K562 (cell line): ENCODE measurements at regions not wholly inside any gene's neighbourhood (a gene's known extent, or its start where the extent isn't known, plus 50 kb on each side); places are given as distances from the start of the nearest gene placed in this dataset.

Source experiments
- ATAC-seq: fragments of 200-7000 bp; cut with Tn5 transposase; 3 replicates; pipeline ENCODE4 v1.9.1; 2020; ENCODE audit warnings: moderate library complexity
- BruUV-seq: library from RNA; stranded (reverse); fragments of 400-500 nt; replicated peaks from 2 replicates; lab custom pipeline; 2021; lab: Mats Ljungman, UMichigan
- CTCF ChIA-PET: fragments of 300-600 bp; formaldehyde crosslinking; extraction: SDS; loops from one replicate; lab custom pipeline; 2021; ENCODE audit warnings: low intra/inter-chr PET ratio; lab: Yijun Ruan, JAX
- POLR2A ChIA-PET: fragments of 300-600, 350-650 bp; sonication (Branson Sonifier 250); formaldehyde crosslinking; extraction: SDS; loops from one replicate; lab custom pipeline; 2021; ENCODE audit warnings: antibody characterized with exemption, inconsistent platforms; lab: Yijun Ruan, JAX
- DNase-seq, 4 experiments: peaks; one replicate each; pipeline versions ENCODE4 v3.0.0 to v3.0.0-alpha.2; 2011 to 2018; ENCODE audit warnings: low spot score in 3 of 4, mixed read lengths in 3 of 4; ENCODE audit errors: extremely low read depth in 1 of 4
- FAIRE-seq: peaks from 2 replicates; lab custom pipeline; 2011; peaks lifted over from hg19 to GRCh38; lab: Jason Lieb, UNC
- H2AFZ ChIP-seq: 2 replicates; pipeline ENCODE4 v1.6.0; 2011; ENCODE audit warnings: low read depth, low read length, control low read depth, inconsistent platforms
- H3K27ac ChIP-seq: fragments of 200-600 bp; 3 replicates; pipeline ENCODE4 v1.8.0; 2011; ENCODE audit warnings: low read depth, mild to moderate bottlenecking, control low read depth, inconsistent platforms, low read length, moderate library complexity, mixed read lengths; ENCODE audit errors: extremely low read depth
- H3K27me3 ChIP-seq, 2 experiments: fragments of 300-600 bp in 1 of 2; 2 replicates in 1 of 2; 3 replicates in 1 of 2; pipeline versions ENCODE4 v1.6.0 to v1.8.0; 2011; ENCODE audit warnings: inconsistent platforms in 2 of 2, low read length in 2 of 2, mild to moderate bottlenecking in 1 of 2, mixed read lengths in 1 of 2, moderate library complexity in 1 of 2; ENCODE audit not compliant: control insufficient read depth in 2 of 2, insufficient read depth in 2 of 2
- H3K36me3 ChIP-seq: fragments of 300-600 bp; 3 replicates; pipeline ENCODE4 v1.8.0; 2011; ENCODE audit warnings: mild to moderate bottlenecking, low read length, inconsistent platforms; ENCODE audit not compliant: control insufficient read depth, insufficient read depth
- H3K4me1 ChIP-seq, 2 experiments: fragments of 200-600 bp in 1 of 2; replicated peaks in 1 of 2; 2 replicates in 1 of 2; 3 replicates in 1 of 2; pipeline versions ENCODE4 v1.5.1 to v1.8.0; 2011; ENCODE audit warnings: inconsistent platforms in 2 of 2, low read length in 2 of 2, mild to moderate bottlenecking in 1 of 2, mixed read lengths in 1 of 2, moderate library complexity in 1 of 2; ENCODE audit not compliant: control insufficient read depth in 2 of 2, insufficient read depth in 2 of 2
- H3K4me2 ChIP-seq: 2 replicates; pipeline ENCODE4 v1.6.1; 2011; ENCODE audit warnings: low read length, control low read depth, inconsistent platforms, mixed read lengths; ENCODE audit not compliant: insufficient read depth
- H3K4me3 ChIP-seq: fragments of 200-600 bp; sonication (generic), shearing (Covaris generic); 2 replicates; pipeline ENCODE4 v1.5.1; 2016; ENCODE audit warnings: control low read depth, inconsistent platforms
- H3K79me2 ChIP-seq: fragments of 200-600 bp; 3 replicates; pipeline ENCODE4 v1.8.0; 2011; ENCODE audit warnings: low read length, inconsistent platforms; ENCODE audit not compliant: control insufficient read depth, insufficient read depth
- H3K9ac ChIP-seq, 2 experiments: 2 replicates each; pipeline versions ENCODE4 v1.6.0 to v1.6.1; 2011; ENCODE audit warnings: low read depth in 2 of 2, low read length in 2 of 2, control low read depth in 1 of 2, inconsistent platforms in 1 of 2, mild to moderate bottlenecking in 1 of 2, mixed read lengths in 1 of 2; ENCODE audit not compliant: insufficient read depth in 1 of 2
- H3K9me1 ChIP-seq: one replicate; pipeline ENCODE4 v1.6.0; 2011; ENCODE audit warnings: inconsistent platforms, mild to moderate bottlenecking, low read length, moderate library complexity; ENCODE audit not compliant: control insufficient read depth, insufficient read depth
- H3K9me3 ChIP-seq: replicated peaks from 2 replicates; pipeline ENCODE4 v1.5.1; 2011; ENCODE audit warnings: low read depth, low read length, inconsistent platforms; ENCODE audit not compliant: control insufficient read depth, insufficient read depth
- H4K20me1 ChIP-seq: replicated peaks from 2 replicates; pipeline ENCODE4 v1.6.1; 2011; ENCODE audit warnings: low read length, inconsistent platforms, mixed read lengths; ENCODE audit not compliant: control insufficient read depth, insufficient read depth
- CBX3 ChIP-seq, 2 experiments: IDR thresholded peaks; 1 replicate in 1 of 2; 2 replicates in 1 of 2; pipeline ENCODE4 v1.6.1; 2012; ENCODE audit warnings: inconsistent platforms in 2 of 2, low read length in 2 of 2, borderline replicate concordance in 1 of 2, control low read depth in 1 of 2
- GTF2A2 ChIP-seq: IDR thresholded peaks from 2 replicates; pipeline ENCODE4 v1.6.1; 2016; ENCODE audit warnings: mild to moderate bottlenecking, missing genetic modification characterization, missing compliant biosample characterization
- MIER1 ChIP-seq: fragments of 450-650 bp; IDR thresholded peaks from 2 replicates; pipeline ENCODE4 v1.6.1; 2016; ENCODE audit warnings: antibody characterized with exemption, mild to moderate bottlenecking, low read depth
- ZFPM2 ChIP-seq: fragments of 250-450 bp; sonication (Bioruptor Pico); IDR thresholded peaks from 2 replicates; pipeline ENCODE4 v1.5.1; 2022; ENCODE audit warnings: mild to moderate bottlenecking
- WGBS: fragments of 100-300 bp; shearing (Covaris generic); methylation state at CpG from one replicate; pipeline ENCODE4 v1.1.6; 2016; ENCODE audit warnings: low coverage, mixed read lengths; ENCODE audit not compliant: insufficient coverage; ENCODE audit errors: missing lambda C conversion rate; 5-methylcytosine and 5-hydroxymethylcytosine counted together
- in situ Hi-C: fragments of 300-500 bp; cut with MboI; formaldehyde crosslinking; loops from 4 replicates; pipeline ENCODE4 v1.15.0; 2018; ENCODE audit warnings: inconsistent platforms, mixed read lengths
- intact Hi-C: fragments of 100-400 bp; cut with micrococcal nuclease; formaldehyde crosslinking; loops from 2 replicates; pipeline ENCODE4 v1.14.2; 2022
- TF ChIP-seq, protein P1 (sequence below): fragments of 250-450 bp; sonication (Bioruptor Pico); IDR thresholded peaks from 2 replicates; pipeline ENCODE4 v1.5.0; 2020; ENCODE audit warnings: mild to moderate bottlenecking, borderline replicate concordance
- TF ChIP-seq, protein P2 (sequence below), 2 experiments: fragments of 450-650 bp in 1 of 2; sonication (generic) in 1 of 2; formaldehyde crosslinking in 1 of 2; IDR thresholded peaks; 2 replicates each; pipeline versions ENCODE4 v1.7.1 to v1.9.0; 2016 to 2022; ENCODE audit warnings: inconsistent platforms in 1 of 2, mild to moderate bottlenecking in 1 of 2, missing genetic modification reagents in 1 of 2
- TF ChIP-seq, protein P3 (sequence below): fragments of 250-450 bp; sonication (Bioruptor Pico); IDR thresholded peaks from 2 replicates; pipeline ENCODE4 v1.5.0; 2022; ENCODE audit warnings: mild to moderate bottlenecking

DNA sequence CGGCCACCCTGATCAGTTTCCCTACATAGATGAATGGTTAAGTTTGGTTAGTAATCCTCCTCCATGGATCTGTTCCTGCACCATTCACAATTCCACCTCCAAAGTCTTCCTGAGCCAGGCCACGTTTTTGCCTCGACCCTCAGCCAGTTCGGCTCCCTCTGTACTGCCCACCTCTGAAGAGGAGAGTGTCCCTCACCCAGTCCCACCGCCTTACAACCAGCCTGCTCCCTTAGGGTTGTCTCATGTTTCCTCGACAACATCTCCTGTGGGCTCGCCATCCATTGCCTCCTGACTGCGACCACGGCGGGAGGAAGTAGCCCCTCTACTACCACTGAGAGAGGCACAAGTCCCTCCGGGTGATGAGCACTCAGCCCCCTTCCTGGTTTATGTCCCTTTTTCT lies 338.0 kb upstream of the CNTNAP5 start:
- H3K27me3 ChIP-seq, result no peaks in the 10 kb centered on the region
- H3K27ac ChIP-seq, result no peak overlapping the region
- CTCF ChIA-PET, result no interaction called here
- WGBS, result 0% methylated on average over 4 of the region's 11 CpGs
- no peaks in the 10 kb centered on the region for H3K79me2 ChIP-seq
- no peaks in the 10 kb centered on the region for H4K20me1 ChIP-seq
- no peak overlapping the region for H3K4me2 ChIP-seq
- no peaks in the 10 kb centered on the region for H3K9me1 ChIP-seq
- FAIRE-seq (no peak), DNase-seq (no peak), ATAC-seq (no peak)
- no peaks in the 10 kb centered on the region for H3K36me3 ChIP-seq
- H3K9ac ChIP-seq, result no peak overlapping the region
- H2AFZ ChIP-seq, result no peak overlapping the region
- BruUV-seq, result no TSS peak
- intact Hi-C loops, result no loop called here
- in situ Hi-C loops, result no loop called here
- no peak overlapping the region for H3K4me3 ChIP-seq
- no peaks in the 10 kb centered on the region for H3K4me1 ChIP-seq
- POLR2A ChIA-PET, result no interaction called here
- H3K9me3 ChIP-seq, result no peaks in the 10 kb centered on the region
- no peak for TF ChIP-seq GTF2A2 (tag)
- TF ChIP-seq, protein P1, sequence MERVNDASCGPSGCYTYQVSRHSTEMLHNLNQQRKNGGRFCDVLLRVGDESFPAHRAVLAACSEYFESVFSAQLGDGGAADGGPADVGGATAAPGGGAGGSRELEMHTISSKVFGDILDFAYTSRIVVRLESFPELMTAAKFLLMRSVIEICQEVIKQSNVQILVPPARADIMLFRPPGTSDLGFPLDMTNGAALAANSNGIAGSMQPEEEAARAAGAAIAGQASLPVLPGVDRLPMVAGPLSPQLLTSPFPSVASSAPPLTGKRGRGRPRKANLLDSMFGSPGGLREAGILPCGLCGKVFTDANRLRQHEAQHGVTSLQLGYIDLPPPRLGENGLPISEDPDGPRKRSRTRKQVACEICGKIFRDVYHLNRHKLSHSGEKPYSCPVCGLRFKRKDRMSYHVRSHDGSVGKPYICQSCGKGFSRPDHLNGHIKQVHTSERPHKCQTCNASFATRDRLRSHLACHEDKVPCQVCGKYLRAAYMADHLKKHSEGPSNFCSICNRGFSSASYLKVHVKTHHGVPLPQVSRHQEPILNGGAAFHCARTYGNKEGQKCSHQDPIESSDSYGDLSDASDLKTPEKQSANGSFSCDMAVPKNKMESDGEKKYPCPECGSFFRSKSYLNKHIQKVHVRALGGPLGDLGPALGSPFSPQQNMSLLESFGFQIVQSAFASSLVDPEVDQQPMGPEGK, result no peak
- TF ChIP-seq ZFPM2 (CRISPR knock-in tag), result no peak
- TF ChIP-seq CBX3 (IDR thresholded peaks at IDR 0.05; ENCODE audit: borderline replicate concordance in 1 of 2, low read length in 2 of 2), result no peak
- TF ChIP-seq MIER1, result no peak
- TF ChIP-seq, protein P2, sequence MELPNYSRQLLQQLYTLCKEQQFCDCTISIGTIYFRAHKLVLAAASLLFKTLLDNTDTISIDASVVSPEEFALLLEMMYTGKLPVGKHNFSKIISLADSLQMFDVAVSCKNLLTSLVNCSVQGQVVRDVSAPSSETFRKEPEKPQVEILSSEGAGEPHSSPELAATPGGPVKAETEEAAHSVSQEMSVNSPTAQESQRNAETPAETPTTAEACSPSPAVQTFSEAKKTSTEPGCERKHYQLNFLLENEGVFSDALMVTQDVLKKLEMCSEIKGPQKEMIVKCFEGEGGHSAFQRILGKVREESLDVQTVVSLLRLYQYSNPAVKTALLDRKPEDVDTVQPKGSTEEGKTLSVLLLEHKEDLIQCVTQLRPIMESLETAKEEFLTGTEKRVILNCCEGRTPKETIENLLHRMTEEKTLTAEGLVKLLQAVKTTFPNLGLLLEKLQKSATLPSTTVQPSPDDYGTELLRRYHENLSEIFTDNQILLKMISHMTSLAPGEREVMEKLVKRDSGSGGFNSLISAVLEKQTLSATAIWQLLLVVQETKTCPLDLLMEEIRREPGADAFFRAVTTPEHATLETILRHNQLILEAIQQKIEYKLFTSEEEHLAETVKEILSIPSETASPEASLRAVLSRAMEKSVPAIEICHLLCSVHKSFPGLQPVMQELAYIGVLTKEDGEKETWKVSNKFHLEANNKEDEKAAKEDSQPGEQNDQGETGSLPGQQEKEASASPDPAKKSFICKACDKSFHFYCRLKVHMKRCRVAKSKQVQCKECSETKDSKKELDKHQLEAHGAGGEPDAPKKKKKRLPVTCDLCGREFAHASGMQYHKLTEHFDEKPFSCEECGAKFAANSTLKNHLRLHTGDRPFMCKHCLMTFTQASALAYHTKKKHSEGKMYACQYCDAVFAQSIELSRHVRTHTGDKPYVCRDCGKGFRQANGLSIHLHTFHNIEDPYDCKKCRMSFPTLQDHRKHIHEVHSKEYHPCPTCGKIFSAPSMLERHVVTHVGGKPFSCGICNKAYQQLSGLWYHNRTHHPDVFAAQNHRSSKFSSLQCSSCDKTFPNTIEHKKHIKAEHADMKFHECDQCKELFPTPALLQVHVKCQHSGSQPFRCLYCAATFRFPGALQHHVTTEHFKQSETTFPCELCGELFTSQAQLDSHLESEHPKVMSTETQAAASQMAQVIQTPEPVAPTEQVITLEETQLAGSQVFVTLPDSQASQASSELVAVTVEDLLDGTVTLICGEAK (IDR thresholded peaks at IDR 0.05), result no peak
- TF ChIP-seq, protein P2 (CRISPR knock-in tag; IDR thresholded peaks at IDR 0.05), result no peak
- TF ChIP-seq, protein P3, sequence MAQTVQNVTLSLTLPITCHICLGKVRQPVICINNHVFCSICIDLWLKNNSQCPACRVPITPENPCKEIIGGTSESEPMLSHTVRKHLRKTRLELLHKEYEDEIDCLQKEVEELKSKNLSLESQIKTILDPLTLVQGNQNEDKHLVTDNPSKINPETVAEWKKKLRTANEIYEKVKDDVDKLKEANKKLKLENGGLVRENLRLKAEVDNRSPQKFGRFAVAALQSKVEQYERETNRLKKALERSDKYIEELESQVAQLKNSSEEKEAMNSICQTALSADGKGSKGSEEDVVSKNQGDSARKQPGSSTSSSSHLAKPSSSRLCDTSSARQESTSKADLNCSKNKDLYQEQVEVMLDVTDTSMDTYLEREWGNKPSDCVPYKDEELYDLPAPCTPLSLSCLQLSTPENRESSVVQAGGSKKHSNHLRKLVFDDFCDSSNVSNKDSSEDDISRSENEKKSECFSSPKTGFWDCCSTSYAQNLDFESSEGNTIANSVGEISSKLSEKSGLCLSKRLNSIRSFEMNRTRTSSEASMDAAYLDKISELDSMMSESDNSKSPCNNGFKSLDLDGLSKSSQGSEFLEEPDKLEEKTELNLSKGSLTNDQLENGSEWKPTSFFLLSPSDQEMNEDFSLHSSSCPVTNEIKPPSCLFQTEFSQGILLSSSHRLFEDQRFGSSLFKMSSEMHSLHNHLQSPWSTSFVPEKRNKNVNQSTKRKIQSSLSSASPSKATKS, result no peak
